VCaP (cell line): ENCODE measurements at regions not wholly inside any gene's neighbourhood (a gene's known extent, or its start where the extent isn't known, plus 50 kb on each side); places are given as distances from the start of the nearest gene placed in this dataset.
"Not testable (repeated sequence)": the region's sequence is repeated elsewhere in the genome, so short reads cannot be mapped to it uniquely, and the experiment has no call there.

Experiments used
- H3K27ac ChIP-seq: fragments of 450-650 bp; 2 replicates; pipeline ENCODE4 v1.5.1; 2017
- TF ChIP-seq, protein P1 (sequence below): fragments of 450-650 bp; conservative IDR thresholded peaks from 2 replicates; pipeline ENCODE4 v1.5.1; 2017; ENCODE audit warnings: mild to moderate bottlenecking, moderate library complexity

DNA sequence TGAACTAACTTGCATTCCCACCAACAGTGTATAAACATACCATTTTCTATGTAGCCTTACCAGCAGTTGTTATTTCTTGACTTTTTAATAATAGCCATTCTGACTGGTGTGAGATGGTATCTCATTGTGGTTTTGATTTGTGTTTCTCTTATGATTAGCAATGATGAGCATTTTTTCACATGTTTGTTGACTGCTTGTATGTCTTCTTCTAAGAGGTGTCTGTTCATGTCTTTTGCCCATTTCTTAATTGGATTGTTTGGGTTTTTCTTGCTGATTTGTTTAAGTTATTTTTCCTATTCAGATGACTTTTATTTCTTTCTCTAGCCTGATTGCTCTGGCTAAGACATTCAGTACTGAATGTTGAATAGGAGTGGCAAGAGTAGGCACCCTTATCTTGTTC is 230.3 kb downstream of the DAD1 start:
- TF ChIP-seq, protein P1, sequence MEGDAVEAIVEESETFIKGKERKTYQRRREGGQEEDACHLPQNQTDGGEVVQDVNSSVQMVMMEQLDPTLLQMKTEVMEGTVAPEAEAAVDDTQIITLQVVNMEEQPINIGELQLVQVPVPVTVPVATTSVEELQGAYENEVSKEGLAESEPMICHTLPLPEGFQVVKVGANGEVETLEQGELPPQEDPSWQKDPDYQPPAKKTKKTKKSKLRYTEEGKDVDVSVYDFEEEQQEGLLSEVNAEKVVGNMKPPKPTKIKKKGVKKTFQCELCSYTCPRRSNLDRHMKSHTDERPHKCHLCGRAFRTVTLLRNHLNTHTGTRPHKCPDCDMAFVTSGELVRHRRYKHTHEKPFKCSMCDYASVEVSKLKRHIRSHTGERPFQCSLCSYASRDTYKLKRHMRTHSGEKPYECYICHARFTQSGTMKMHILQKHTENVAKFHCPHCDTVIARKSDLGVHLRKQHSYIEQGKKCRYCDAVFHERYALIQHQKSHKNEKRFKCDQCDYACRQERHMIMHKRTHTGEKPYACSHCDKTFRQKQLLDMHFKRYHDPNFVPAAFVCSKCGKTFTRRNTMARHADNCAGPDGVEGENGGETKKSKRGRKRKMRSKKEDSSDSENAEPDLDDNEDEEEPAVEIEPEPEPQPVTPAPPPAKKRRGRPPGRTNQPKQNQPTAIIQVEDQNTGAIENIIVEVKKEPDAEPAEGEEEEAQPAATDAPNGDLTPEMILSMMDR = no peak
- no peak overlapping the region for H3K27ac ChIP-seq

DNA sequence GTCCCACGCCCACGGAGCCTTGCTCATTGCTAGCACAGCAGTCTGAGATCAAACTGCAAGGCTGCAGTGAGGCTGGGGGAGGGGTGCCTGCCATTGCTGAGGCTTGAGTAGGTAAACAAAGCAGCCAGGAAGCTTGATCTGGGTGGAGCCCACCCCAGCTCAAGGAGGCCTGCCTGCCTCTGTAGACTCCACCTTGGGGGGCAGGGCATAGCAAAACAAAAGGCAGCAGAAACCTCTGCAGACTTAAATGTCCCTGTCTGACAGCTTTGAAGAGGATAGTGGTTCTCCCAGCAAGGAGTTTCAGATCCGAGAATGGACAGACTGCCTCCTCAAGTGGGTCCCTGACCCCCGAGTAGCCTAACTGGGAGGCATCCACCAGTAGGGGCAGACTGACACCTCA is 239.7 kb downstream of the DAD1 start:
- not testable (repeated sequence) for H3K27ac ChIP-seq

DNA sequence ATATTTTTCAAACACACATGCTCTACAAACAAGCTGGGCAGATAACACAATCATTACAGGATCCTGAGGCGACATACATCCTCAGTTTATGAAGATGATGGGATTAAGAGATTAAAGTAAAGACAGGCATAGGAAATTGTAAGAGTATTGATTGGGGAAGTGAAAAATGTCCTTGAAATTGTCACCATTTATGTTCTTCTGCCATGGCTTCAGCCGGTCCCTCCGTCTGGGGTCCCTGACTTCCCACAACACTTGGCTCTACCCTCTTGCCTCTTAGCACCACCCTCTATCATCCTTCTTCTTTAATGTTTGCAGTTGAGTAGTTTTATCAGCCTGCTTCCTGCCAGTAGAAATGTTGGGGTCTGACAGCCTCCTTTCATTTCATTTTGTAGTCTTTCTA is 244.4 kb downstream of the DAD1 start:
- TF ChIP-seq, protein P1 = no peak

DNA sequence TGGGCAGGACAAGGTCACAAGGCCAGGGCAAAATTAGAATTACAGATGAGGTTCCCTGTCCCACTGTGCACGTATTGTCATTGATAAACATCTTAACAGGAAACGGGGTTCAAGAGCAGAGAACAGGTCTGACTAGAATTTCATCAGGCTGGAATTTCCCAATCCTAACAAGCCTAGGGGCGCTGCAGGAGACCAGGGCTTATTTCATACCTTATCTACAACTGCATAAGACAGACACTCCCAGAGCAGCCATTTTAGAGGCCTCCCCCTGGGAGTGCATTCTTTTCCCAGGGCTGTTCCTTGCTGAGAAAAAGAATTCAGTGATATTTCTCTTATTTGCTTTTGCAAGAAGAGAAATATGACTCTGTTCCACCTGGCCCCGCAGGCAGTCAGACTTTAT is 244.8 kb downstream of the DAD1 start:
- not testable (repeated sequence) for H3K27ac ChIP-seq

More for the DNA sequence above, 244.4 kb downstream of the DAD1 start:
- no peak overlapping the region for H3K27ac ChIP-seq

DNA sequence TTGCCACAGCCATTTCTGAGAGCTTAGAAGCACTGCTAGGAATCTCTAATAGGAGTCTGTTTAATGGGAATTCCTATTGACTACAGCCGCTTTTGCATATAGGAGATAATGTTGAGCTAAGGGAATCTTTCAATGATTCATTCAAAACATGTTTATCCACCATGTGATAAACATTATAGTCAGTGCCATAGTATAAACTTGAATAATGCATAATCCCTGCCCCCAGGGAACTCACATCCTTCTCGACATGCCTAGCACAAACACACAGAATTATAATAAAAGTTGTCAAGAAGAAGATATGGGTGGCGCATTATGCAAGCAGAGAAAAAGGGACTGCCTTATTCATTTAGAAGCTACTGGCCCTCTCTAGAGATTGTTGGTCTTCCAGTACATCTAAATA is 248.0 kb downstream of the DAD1 start:
- TF ChIP-seq, protein P1 = no peak
- no peak overlapping the region for H3K27ac ChIP-seq

DNA sequence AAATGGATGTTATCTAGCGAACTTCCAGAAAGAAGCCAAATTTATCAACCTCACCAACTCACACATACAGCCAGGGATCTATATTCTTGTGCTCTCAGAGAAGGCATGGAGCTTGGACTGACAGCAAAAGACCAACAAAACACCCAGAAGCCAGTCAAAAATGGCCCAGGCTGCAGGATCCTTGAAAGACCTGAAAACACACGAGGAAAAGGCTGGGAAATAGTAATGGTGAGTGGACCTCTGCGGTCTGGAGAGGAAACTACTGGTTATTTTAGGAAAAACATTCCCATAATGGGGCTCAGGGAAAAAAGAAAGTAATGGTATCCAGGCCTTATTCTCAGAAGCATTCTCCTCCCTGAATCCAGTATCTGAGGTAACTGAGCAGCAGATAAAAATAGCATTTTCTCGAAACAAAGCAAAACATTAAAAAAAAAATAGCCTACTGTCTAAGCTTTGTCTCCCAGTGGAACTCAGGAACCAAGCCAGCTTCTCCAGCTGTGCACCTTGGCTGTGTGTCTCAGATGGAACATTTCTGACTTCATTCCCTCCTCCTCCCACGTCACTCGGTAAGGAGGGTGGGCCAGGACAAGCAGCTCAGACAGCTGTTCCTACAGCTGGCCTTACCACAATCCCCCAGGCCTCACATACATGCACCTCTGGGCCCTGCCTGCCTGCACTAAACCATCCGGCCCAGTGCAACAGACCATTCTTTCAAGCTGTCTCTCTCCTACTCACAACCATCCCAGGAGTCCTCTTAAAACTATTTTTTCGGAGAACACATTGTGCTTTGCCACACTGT is 249.9 kb downstream of the DAD1 start:
- H3K27ac ChIP-seq = no peak overlapping the region
- TF ChIP-seq, protein P1 = no peak

DNA sequence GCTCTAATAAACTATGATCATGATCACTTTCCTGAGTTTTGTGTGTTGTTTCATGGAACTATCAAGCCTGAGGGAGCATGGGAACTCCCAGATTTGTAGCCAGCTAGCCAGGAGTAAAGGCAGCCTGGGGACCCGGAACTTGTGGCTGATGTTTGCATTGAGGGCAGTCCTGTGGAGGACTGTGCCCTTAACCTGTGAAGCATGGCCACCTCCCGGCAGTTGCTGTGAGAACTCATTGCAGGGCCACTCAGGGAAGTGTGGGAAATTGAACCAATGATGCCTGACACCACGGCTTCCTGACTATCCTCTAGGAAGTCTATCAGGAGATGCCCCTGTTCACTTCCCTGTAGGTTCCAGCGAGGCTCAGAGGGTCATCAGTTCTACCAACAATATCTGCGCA is 250.6 kb downstream of the DAD1 start:
- TF ChIP-seq, protein P1 = no peak
- H3K27ac ChIP-seq = no peak overlapping the region

DNA sequence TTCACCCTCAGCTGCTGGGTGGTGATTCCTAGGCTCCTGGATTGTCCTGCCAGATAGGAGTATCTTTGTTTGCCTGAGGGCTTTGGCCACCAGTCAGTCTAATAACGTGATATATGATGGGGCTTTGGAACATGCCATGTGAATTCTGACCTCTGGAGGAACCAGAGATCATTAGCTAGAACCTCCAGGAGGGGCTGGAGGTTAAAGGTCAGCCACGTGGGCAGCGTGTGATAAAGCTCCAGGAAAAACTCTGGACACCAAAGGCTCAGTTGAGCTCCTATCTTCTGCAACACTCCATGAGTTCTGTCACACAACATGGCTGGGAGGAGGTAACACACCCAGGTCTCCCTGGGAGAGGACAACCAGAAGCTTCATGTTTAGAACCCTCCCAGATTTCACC is 251.1 kb downstream of the DAD1 start:
- TF ChIP-seq, protein P1 = no peak
- H3K27ac ChIP-seq = no peak overlapping the region
